IPS-18a (cell line): ENCODE measurements at regions not wholly inside any gene's neighbourhood (a gene's known extent, or its start where the extent isn't known, plus 50 kb on each side); places are given as distances from the start of the nearest gene placed in this dataset.

ENCODE experiments used
- H3K27ac ChIP-seq: one replicate; pipeline ENCODE4 v1.5.1; 2013; ENCODE audit warnings: low read length
- H3K27me3 ChIP-seq: one replicate; pipeline ENCODE4 v1.6.1; 2013; ENCODE audit warnings: mild to moderate bottlenecking, low read length; ENCODE audit not compliant: control insufficient read depth, insufficient read depth
- H3K36me3 ChIP-seq: one replicate; pipeline ENCODE4 v1.6.1; 2013; ENCODE audit warnings: low read depth, low read length; ENCODE audit not compliant: control insufficient read depth
- H3K4me1 ChIP-seq: one replicate; pipeline ENCODE4 v1.6.1; 2013; ENCODE audit warnings: low read depth, low read length; ENCODE audit not compliant: control insufficient read depth
- H3K4me3 ChIP-seq: one replicate; pipeline ENCODE4 v1.5.1; 2013; ENCODE audit warnings: low read length
- H3K9ac ChIP-seq: one replicate; pipeline ENCODE4 v1.6.1; 2013; ENCODE audit warnings: mild to moderate bottlenecking, low read length, moderate library complexity
- H3K9me3 ChIP-seq: one replicate; pipeline ENCODE4 v1.6.1; 2013; ENCODE audit warnings: low read depth, low read length; ENCODE audit not compliant: control insufficient read depth

- Histone ChIP-seq H3K27ac (no peak overlapping the region), H3K4me3 (no peak overlapping the region), H3K9ac (no peak overlapping the region), H3K9me3 (no peaks in the 10 kb centered on the region), H3K4me1 (no peaks in the 10 kb centered on the region), H3K36me3 (no peaks in the 10 kb centered on the region), H3K27me3 (no peaks in the 10 kb centered on the region)
Measured at GRCh38 chr9:107994648-107995047, 505.1 kb upstream of the KLF4 start.

DNA sequence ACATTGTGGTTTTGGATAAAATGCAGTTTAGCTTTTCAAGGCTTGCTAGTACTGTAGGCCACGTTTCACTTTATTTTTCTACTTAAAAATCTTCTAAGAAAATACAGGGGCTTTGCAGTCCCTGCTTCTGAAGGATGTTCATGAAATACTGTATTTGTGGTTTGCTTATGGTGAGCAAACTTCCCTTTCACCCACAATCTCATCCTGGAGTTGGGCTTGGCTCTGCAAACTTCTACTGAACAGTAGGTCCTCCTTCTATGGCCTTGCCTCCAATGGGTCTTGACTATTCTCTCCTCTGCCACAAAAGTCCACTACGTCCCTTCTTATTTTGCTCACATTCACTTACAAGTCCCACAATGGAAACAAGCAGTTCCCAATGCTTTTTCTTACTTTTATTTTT, 502.7 kb upstream of the KLF4 start:
- H3K36me3 ChIP-seq: no peaks in the 10 kb centered on the region
- H3K27ac ChIP-seq: no peak overlapping the region
- no peaks in the 10 kb centered on the region for H3K27me3 ChIP-seq
- no peaks in the 10 kb centered on the region for H3K4me1 ChIP-seq
- no peak overlapping the region for H3K9ac ChIP-seq
- H3K9me3 ChIP-seq: no peaks in the 10 kb centered on the region
- H3K4me3 ChIP-seq: no peak overlapping the region

DNA sequence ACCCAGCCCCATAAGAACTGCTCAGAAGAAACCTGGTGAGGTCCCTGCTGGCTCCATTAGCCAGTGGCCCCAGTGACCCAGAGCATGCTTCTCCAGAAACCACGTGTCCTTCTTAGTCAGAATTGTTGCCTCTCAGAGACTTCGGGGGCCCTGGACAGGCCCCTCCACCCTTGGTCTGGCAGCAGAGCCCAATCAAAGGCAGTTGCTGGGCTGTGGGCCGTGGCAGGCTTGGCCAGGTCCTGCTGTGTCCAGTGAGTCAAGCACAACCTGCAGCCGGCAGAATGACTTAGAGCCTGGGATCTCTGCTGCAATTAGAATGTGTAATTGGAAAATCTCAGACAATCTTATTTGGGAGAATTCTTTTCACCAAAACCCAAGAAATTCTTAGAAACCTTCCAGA, 502.0 kb upstream of the KLF4 start:
- H3K27me3 ChIP-seq: no peaks in the 10 kb centered on the region
- H3K4me3 ChIP-seq: no peak overlapping the region
- no peak overlapping the region for H3K9ac ChIP-seq
- no peaks in the 10 kb centered on the region for H3K9me3 ChIP-seq
- no peak overlapping the region for H3K27ac ChIP-seq
- no peaks in the 10 kb centered on the region for H3K36me3 ChIP-seq
- no peaks in the 10 kb centered on the region for H3K4me1 ChIP-seq

DNA sequence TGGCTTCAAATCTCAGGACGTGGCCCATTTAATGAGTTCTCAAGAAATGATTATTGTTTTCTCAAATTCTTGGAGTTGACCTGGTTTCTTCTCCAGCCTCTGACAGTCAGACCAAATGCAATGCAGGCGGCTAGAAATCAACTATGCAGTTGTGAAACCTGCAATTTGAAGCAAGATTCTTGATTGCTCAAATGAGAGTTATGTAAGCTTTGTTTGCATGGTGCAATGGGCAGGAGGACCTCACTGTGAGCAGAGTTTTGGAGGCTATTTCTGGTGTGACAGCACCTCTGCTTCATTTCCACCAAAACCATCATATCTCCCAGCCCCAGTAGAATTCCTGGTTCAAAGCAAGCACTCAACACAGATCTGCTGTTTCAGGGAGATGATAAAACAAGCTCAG, 500.0 kb upstream of the KLF4 start:
- H3K9ac ChIP-seq: no peak overlapping the region
- H3K36me3 ChIP-seq: no peaks in the 10 kb centered on the region
- H3K27ac ChIP-seq: no peak overlapping the region
- H3K9me3 ChIP-seq: no peaks in the 10 kb centered on the region
- no peaks in the 10 kb centered on the region for H3K27me3 ChIP-seq
- no peak overlapping the region for H3K4me3 ChIP-seq
- no peaks in the 10 kb centered on the region for H3K4me1 ChIP-seq

- no peaks in the 10 kb centered on the region for H3K4me1 ChIP-seq
- no peaks in the 10 kb centered on the region for H3K9me3 ChIP-seq
- no peak overlapping the region for H3K4me3 ChIP-seq
- no peak overlapping the region for H3K9ac ChIP-seq
- H3K27ac ChIP-seq: no peak overlapping the region
- no peaks in the 10 kb centered on the region for H3K36me3 ChIP-seq
- no peaks in the 10 kb centered on the region for H3K27me3 ChIP-seq
Measured at GRCh38 chr9:107989099-107989498, 499.5 kb upstream of the KLF4 start.

DNA sequence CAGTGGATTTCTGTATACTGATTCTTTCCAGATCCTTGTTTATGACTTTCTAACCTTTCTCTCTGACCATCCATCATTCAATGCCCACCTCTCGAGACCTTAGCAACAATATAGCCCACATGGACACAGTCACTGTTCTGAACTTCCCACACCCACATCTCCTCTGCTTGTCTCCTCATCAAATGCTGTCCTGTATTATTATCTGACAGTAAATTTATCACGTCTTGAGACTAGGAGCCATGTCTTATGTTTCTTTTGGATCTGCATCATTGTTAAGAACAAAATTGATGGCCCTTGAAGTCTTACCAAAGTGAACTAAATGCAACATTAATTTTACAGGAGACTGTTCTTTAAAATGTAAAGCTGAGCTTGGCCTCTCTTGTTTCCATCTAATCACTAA, 495.4 kb upstream of the KLF4 start:
- Histone ChIP-seq H3K36me3 (no peaks in the 10 kb centered on the region), H3K4me3 (no peak overlapping the region), H3K27ac (no peak overlapping the region), H3K4me1 (no peaks in the 10 kb centered on the region), H3K27me3 (no peaks in the 10 kb centered on the region), H3K9ac (no peak overlapping the region), H3K9me3 (no peaks in the 10 kb centered on the region)

DNA sequence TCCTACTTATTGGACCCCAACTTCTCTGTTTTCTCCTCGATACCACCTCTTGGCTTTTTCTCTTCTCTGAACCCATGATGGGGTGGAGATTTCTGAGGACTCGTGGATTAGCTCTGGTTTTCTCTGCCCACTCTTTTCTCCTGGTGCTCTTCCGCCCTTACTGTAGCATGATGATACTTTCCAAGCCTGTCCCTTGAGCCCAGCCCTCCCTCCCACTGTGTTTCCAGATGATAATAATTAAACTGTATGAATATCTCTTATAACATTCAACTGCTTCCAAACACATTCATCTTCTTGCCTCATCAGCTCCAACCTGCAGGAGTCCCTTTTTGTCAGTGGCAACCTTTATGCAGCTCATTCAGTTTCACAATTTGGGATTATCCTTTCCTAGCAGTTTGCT, 494.2 kb upstream of the KLF4 start:
- H3K4me1 ChIP-seq: no peaks in the 10 kb centered on the region
- H3K4me3 ChIP-seq: no peak overlapping the region
- no peak overlapping the region for H3K27ac ChIP-seq
- H3K27me3 ChIP-seq: no peaks in the 10 kb centered on the region
- H3K9me3 ChIP-seq: no peaks in the 10 kb centered on the region
- H3K9ac ChIP-seq: no peak overlapping the region
- H3K36me3 ChIP-seq: no peaks in the 10 kb centered on the region

DNA sequence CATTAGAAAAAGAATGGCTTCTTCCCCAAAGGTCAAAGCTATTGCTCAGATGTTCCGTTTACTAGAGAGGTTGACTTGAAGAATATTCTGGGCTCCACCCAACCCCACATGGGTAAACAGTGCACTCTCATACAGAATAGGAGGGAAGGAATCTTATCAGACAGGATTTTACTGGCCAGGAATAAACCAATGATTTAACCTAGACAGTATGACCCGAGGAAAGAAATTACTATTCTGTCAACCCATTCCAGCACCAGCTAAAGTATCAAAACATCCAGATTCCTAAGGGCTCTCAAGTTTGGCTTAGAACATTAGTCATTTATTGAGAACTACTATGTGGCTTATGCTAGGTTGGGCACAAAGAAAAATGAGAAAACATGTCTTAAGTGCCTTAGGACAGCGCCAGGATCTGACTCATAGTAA, 493.6 kb upstream of the KLF4 start:
- no peak overlapping the region for H3K9ac ChIP-seq
- no peak overlapping the region for H3K27ac ChIP-seq
- H3K27me3 ChIP-seq: no peaks in the 10 kb centered on the region

GRCh38 chr9:107982745-107983144, 493.2 kb upstream of the KLF4 start:
- H3K27me3 ChIP-seq: no peaks in the 10 kb centered on the region
- no peak overlapping the region for H3K9ac ChIP-seq
- H3K9me3 ChIP-seq: no peaks in the 10 kb centered on the region
- H3K27ac ChIP-seq: no peak overlapping the region
- no peaks in the 10 kb centered on the region for H3K36me3 ChIP-seq
- no peak overlapping the region for H3K4me3 ChIP-seq
- H3K4me1 ChIP-seq: no peaks in the 10 kb centered on the region

More for the DNA sequence above, 493.6 kb upstream of the KLF4 start:
- Histone ChIP-seq H3K36me3 (no peaks in the 10 kb centered on the region), H3K4me1 (no peaks in the 10 kb centered on the region), H3K9me3 (no peaks in the 10 kb centered on the region), H3K4me3 (no peak overlapping the region)

GRCh38 chr9:107982001-107982400, 492.4 kb upstream of the KLF4 start:
- H3K27me3 ChIP-seq: no peaks in the 10 kb centered on the region
- H3K9ac ChIP-seq: no peak overlapping the region
- H3K27ac ChIP-seq: no peak overlapping the region
- H3K4me3 ChIP-seq: no peak overlapping the region
- H3K36me3 ChIP-seq: no peaks in the 10 kb centered on the region
- H3K4me1 ChIP-seq: peaks cover 4% of the 10 kb centered on the region
- H3K9me3 ChIP-seq: no peaks in the 10 kb centered on the region

GRCh38 chr9:107980984-107981383, 491.4 kb upstream of the KLF4 start:
- H3K36me3 ChIP-seq: no peaks in the 10 kb centered on the region
- H3K4me1 ChIP-seq: peaks cover 4% of the 10 kb centered on the region
- H3K9me3 ChIP-seq: no peaks in the 10 kb centered on the region
- no peaks in the 10 kb centered on the region for H3K27me3 ChIP-seq
- no peak overlapping the region for H3K4me3 ChIP-seq
- no peak overlapping the region for H3K27ac ChIP-seq
- no peak overlapping the region for H3K9ac ChIP-seq

DNA sequence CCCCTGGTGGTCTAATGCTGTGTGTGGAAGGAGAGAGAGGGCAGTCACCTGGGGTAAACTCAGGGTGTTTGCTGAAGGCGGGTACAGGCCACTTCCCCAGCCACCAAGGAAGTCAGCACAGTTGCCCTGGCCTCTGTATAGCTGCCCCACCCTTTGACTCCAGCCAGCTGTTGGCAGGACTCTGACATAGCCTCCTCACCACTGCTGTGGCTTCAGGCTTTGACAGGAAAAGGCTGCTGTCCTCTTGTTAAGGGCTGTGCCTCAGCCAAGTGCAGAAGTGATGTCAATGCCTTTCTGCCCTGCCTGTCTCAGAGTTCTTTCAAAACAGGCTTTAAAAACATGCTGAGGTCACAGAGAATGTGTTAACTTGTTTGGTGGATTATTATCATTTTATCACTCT, 487.2 kb upstream of the KLF4 start:
- H3K27me3 ChIP-seq: no peaks in the 10 kb centered on the region

More for the DNA sequence above, 487.2 kb upstream of the KLF4 start:
- Histone ChIP-seq H3K4me3 (no peak overlapping the region), H3K9ac (no peak overlapping the region), H3K36me3 (no peaks in the 10 kb centered on the region), H3K9me3 (no peaks in the 10 kb centered on the region), H3K27ac (no peak overlapping the region), H3K4me1 (peaks cover 4% of the 10 kb centered on the region)
